GM12873 (cell line): ENCODE measurements at regions not wholly inside any gene's neighbourhood (a gene's known extent, or its start where the extent isn't known, plus 50 kb on each side); places are given as distances from the start of the nearest gene placed in this dataset.

Experiments
- CTCF ChIP-seq: IDR thresholded peaks from 2 replicates; pipeline ENCODE4 v1.5.1; 2012; ENCODE audit warnings: low read depth, mild to moderate bottlenecking, moderate library complexity, low read length, control low read depth; ENCODE audit not compliant: insufficient read depth; ENCODE audit errors: missing control alignments

- no peak for TF ChIP-seq CTCF
Observed at GRCh38 chr2:161546635-161547034, 77.6 kb upstream of the SLC4A10 start.

GRCh38 chr2:161547130-161547529 is 77.1 kb upstream of the SLC4A10 start:
- no peak for TF ChIP-seq CTCF

- TF ChIP-seq CTCF = no peak
Observed at GRCh38 chr2:161552015-161552414, 72.2 kb upstream of the SLC4A10 start.

- no peak for TF ChIP-seq CTCF
Observed at GRCh38 chr2:161555826-161556225, 68.4 kb upstream of the SLC4A10 start.

GRCh38 chr2:161556440-161556839 is 67.8 kb upstream of the SLC4A10 start:
- TF ChIP-seq CTCF = no peak

- TF ChIP-seq CTCF = no peak
Observed at GRCh38 chr2:161557538-161557937, 66.7 kb upstream of the SLC4A10 start.

GRCh38 chr2:161564906-161565305 is 59.3 kb upstream of the SLC4A10 start:
- TF ChIP-seq CTCF = no peak
